ENCODE measurements at regions not wholly inside any gene's neighbourhood (a gene's known extent, or its start where the extent isn't known, plus 50 kb on each side); places are given as distances from the start of the nearest gene placed in this dataset.

DNA sequence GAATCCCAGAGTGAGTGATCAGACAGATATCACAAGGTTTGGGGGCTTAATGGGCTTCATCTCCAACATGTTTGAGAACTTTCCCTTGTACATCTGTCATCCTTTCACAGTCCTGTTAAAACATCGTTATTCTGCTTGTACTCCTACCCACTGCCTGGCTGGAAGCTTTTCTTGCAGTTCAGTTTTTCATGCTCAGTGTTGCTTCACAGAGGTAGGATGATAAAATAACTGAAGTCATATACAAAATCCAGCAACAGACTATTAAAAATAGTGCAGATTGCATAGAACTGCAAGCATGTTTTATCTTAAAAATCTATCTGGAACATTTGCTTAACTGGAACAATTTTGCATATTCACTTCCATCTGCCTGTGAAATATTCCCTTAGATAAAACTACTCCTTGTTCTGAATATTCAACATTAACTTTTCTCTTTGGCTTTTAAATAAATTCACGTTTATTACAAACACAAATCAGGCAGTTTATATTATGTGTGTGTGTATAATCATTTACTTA lies 579.6 kb upstream of the IGFBP7 start:
- no peak for DNase-seq (ENCODE audit: low spot score)

GRCh38 chr4:57682275-57682674 lies 572.1 kb upstream of the IGFBP7 start:
- DNase-seq (ENCODE audit: low spot score): no peak

DNA sequence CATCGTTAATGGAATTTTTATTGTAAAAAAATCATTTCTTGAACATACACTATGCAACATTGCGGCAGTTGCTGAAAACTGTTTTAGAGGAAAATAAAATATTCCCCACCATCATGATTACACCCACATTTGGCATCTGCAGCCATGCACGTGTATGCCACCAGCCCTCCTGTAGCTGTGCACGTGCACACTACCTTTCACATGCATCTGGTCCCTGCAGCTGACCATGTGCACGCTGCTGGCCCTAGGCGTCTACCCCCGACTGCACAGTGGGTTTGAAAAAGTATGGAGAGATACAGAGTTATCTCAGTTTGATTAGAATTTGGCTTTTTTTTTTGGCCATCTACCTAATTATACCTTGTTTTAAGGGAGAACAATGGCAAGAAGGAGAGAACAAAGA lies 569.8 kb upstream of the IGFBP7 start:
- DNase-seq (ENCODE audit: low spot score): no peak

DNA sequence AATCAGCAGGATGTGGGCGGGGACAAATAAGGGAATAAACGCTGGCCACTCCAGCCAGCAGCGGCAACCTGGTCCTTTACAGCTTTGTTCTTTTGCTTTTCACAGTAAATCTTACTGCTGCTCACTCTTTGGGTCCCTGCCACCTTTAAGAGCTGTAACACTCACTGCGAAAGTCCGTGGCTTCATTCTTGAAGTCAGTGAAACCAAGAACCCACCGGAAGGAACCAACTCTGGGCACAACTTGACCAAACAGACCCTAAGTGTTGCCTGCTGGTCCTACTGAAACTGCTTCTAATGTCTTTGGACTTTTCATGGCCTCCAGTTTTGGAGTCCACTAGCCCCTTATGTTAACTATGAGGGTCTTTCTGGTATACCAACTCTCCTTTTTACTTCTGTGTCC lies 566.2 kb upstream of the IGFBP7 start:
- DNase-seq (ENCODE audit: low spot score): no peak

- DNase-seq (ENCODE audit: low spot score): no peak
Observed at GRCh38 chr4:57672846-57673433, 562.8 kb upstream of the IGFBP7 start.

DNA sequence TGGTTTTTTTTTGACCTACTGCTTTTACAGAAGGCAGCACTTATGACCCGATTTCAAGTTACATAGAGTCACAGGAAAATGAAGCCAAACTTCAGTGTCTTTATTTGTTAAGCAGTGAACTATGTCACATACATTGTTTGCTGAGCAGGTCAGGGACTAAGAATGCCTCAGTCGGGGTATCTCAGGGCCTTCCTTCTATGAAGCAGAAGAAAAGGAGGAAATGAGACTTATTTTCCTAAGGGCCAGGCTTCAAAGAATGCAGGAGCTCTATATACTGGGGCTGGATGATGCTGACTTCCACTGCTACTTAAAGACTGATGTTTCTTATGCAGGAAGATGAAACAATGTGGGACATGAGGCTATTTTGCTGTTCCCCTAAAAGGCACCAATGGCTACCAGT lies 558.4 kb upstream of the IGFBP7 start:
- no peak for DNase-seq (ENCODE audit: low spot score)

DNA sequence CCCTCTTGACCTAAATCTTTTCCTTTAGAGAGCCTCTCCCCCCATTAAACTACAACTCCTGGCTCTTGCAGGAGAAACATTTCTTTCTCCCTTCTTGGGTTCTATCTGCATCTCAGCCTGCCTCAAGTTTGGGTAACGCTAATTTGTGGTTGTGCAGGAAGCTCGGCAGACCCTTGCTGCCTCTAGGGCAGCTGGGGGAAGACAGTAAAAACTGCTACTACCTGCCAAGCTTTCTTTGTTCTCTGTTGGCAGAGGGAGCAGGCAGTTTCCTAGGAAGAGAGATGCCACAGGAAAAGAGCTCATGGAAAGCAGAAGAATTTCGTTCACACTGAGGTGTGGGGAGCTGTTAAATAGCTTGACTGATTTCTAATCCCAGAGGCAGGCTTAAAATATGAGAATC lies 555.6 kb upstream of the IGFBP7 start:
- DNase-seq (ENCODE audit: low spot score): no peak

- no peak for DNase-seq (ENCODE audit: low spot score)
Observed at GRCh38 chr4:57661517-57662090, 551.4 kb upstream of the IGFBP7 start.

GRCh38 chr4:57658673-57659072 lies 548.5 kb upstream of the IGFBP7 start:
- DNase-seq (ENCODE audit: low spot score): no peak

GRCh38 chr4:57658188-57658587 lies 548.0 kb upstream of the IGFBP7 start:
- no peak for DNase-seq (ENCODE audit: low spot score)

DNA sequence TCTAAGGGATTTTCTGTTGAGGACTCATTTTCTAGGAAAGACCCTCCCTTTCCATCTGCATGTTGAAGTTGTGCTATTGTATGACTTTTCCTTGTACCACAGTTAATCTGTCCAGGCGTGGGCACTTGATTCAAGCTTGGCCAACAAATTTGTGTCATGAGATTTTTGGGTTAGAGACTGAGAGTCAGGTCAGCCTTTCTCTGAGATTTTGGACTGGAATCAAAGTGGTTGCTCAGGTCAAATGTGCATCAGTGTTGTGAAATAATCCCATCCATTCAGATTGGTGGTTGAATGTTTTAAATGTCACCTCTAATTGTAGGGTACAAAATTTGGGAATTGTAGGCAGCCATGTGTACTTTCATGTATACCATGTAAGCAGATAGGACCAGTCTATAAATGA lies 545.2 kb upstream of the IGFBP7 start:
- DNase-seq (ENCODE audit: low spot score): no peak

DNA sequence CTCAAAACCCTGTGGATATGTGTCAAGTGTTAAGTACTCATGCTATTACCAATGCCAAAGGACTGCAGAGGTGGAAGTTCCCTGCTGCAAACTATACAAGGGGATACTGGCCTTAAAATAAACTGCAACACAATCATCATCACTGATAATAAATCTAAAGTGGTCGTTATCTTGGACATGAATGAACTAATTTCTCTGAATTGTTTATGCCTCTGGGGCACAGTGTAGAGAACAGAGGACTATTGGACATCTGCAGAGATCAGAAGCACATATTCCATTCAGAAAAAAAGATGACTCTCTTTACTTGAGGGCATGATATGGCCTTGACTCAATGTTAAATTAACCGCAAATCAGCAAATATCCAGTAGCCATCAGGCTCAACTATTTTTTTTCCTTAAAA lies 542.6 kb upstream of the IGFBP7 start:
- no peak for DNase-seq (ENCODE audit: low spot score)

DNA sequence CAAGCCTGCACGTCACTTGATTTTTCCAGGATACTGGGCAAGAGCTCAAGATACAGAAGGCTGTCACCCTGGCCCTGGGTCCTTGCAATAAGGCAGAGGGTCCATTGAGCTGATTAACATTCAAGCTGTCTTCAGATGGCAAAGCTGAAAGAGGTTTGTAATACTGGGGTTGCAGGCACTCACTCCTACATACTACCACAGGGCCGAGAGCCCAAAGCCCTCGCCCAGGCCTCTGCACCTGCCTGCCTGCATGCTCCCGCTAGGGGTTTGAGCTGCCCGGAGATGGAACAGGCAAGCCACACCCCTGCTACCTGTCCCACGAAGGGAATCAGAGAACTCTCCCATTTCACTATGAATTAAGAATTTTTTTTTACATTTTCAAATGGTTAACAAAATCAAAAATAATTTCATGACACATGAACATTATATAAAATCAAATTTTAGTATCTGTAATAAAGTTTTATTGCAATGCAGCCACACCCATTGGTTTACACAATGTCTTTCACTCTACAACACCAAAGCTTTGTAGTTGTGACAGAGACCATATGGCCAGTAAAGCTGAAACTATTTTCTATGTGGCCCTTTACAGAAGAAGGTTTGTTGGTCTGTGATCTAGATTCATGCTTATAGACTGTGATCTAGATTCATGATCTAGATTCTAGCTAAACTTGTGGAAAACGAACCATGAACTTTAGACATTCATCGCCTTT lies 530.4 kb upstream of the IGFBP7 start:
- no peak for DNase-seq (ENCODE audit: low spot score)

DNA sequence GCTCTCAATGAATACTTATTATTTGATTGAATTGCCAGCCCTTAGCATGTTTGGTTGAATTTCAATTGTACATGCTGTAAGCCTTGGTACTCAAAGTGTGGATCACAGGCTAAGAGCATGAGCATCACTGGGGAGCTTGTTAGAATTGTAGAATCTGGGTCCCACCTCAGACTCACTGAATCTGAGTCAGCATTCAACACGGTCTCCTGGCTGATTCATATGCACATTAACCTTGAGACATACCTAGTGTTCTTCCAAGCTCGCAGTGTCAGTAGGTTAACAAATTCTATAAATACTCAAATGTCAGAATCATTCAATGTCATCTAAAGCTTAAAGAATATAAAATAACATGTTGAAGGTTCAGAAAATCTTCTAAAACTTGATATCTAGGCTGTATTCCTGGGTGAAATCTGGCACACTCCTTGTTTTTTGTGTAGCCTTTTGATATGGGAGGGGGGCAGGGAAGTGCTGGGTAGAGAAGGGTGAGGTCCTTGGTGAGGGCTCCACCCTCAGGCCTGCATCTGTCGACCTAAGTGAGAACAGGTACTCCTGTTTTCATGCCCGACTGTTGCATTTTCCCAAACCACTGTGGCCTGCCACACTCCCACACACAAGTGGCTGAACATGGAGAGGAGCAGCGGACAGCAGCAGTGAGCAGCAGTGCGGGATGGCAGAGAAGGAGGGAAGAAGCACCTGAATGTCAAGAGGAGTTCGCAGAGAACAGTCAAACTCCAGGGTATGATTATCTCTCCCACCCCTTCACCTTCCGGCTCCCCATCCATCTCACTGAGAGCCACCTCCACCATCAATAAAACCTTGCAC lies 529.6 kb upstream of the IGFBP7 start:
- DNase-seq (ENCODE audit: low spot score): no peak

- DNase-seq (ENCODE audit: low spot score): no peak
Observed at GRCh38 chr4:57635910-57636309, 525.7 kb upstream of the IGFBP7 start.

DNA sequence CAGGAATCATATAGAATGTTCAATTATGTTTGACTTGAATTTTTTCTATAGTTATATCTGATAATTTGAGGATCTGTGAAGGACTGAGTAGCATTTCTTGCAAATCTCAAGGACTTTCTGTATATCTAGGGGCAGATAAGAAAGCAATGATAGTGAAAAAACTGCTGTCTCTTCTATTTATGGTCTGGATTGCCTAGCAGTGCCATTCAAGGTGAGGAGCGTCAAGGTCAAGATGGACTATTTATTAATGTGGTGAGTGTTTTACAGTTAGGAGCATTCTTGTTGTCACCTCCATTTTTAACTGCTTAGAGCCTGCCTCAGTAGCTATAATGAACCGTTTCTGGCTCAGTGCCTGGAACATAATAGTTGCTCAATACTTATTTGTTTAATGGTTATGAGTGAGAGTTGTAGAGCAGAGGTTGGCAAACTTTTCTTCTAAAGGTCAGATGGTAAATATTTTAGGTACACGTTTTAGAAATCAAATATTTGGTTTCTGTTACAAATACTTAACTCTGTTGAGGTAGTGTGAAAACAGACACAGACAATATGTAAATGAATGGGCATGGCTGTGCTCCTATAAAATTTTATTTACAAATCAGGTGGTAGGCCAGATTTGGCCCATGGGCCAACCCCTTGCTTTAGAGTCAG lies 523.2 kb upstream of the IGFBP7 start:
- no peak for DNase-seq (ENCODE audit: low spot score)

GRCh38 chr4:57632564-57632963 lies 522.4 kb upstream of the IGFBP7 start:
- DNase-seq (ENCODE audit: low spot score): no peak

DNA sequence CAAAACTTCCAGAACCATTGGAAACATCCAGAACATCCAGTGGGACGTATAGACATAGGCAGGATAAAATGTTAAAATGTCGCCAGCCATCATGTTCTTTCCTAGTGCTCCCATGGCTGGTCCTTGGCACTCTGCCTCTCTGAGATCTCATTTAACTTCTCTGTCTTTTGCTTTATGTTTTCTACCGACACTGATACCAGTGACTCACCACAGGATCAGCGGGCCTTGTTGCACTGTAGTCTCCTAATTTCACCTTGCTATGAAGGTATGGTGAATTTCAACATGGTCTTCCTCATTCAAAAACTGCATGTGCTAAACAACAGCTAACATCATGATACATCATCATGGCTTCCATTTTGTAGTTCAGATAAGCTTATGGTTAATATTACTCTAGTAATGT lies 521.0 kb upstream of the IGFBP7 start:
- no peak for DNase-seq (ENCODE audit: low spot score)

GRCh38 chr4:57628004-57628403 lies 517.8 kb upstream of the IGFBP7 start:
- DNase-seq (ENCODE audit: low spot score): no peak

GRCh38 chr4:57614257-57614932 lies 504.2 kb upstream of the IGFBP7 start:
- DNase-seq (ENCODE audit: low spot score): no peak

- no peak for DNase-seq (ENCODE audit: low spot score)
Observed at GRCh38 chr4:57612279-57612678, 502.1 kb upstream of the IGFBP7 start.

All from NAMALWA (cell line).